GM23248 (cell line): ENCODE measurements at regions not wholly inside any gene's neighbourhood (a gene's known extent, or its start where the extent isn't known, plus 50 kb on each side); places are given as distances from the start of the nearest gene placed in this dataset.

Experiments used
- DNase-seq: peaks from one replicate; pipeline ENCODE4 v3.0.0-alpha.2; 2015
- H2AFZ ChIP-seq: fragments of 200-600 bp; sonication (generic); 2 replicates; pipeline ENCODE4 v1.6.1; 2016; ENCODE audit warnings: antibody characterized with exemption
- H3F3A ChIP-seq: fragments of 200-600 bp; sonication (generic); 2 replicates; pipeline ENCODE4 v1.6.1; 2016; ENCODE audit warnings: mild to moderate bottlenecking, antibody characterized with exemption, mixed run types; ENCODE audit not compliant: insufficient read depth
- H3K27ac ChIP-seq: fragments of 200-600 bp; sonication (generic); 2 replicates; pipeline ENCODE4 v1.5.1; 2016; ENCODE audit warnings: mild to moderate bottlenecking
- H3K27me3 ChIP-seq: fragments of 200-600 bp; sonication (generic); replicated peaks from 2 replicates; pipeline ENCODE4 v1.6.1; 2016; ENCODE audit warnings: mild to moderate bottlenecking; ENCODE audit not compliant: insufficient read depth
- H3K36me3 ChIP-seq: fragments of 200-600 bp; sonication (generic); 2 replicates; pipeline ENCODE4 v1.6.1; 2016; ENCODE audit warnings: low read depth, mild to moderate bottlenecking
- H3K4me1 ChIP-seq: fragments of 200-600 bp; sonication (generic); 2 replicates; pipeline ENCODE4 v1.6.1; 2016; ENCODE audit warnings: mild to moderate bottlenecking; ENCODE audit not compliant: insufficient read depth
- H3K4me2 ChIP-seq: fragments of 200-600 bp; sonication (generic); one replicate; pipeline ENCODE4 v1.6.1; 2016; ENCODE audit warnings: mild to moderate bottlenecking; ENCODE audit not compliant: unreplicated experiment
- H3K4me3 ChIP-seq: fragments of 200-600 bp; sonication (generic); 2 replicates; pipeline ENCODE4 v1.5.1; 2016; ENCODE audit warnings: mild to moderate bottlenecking
- H3K79me2 ChIP-seq: fragments of 200-600 bp; sonication (generic); 2 replicates; pipeline ENCODE4 v1.6.1; 2016; ENCODE audit warnings: mild to moderate bottlenecking; ENCODE audit not compliant: insufficient read depth
- H3K9ac ChIP-seq: fragments of 200-600 bp; sonication (generic); 2 replicates; pipeline ENCODE4 v1.6.1; 2016; ENCODE audit warnings: mild to moderate bottlenecking
- H3K9me2 ChIP-seq: fragments of 200-600 bp; sonication (generic); 2 replicates; pipeline ENCODE4 v1.6.1; 2016; ENCODE audit warnings: mixed run types, mild to moderate bottlenecking, moderate library complexity; ENCODE audit not compliant: insufficient read depth
- H3K9me3 ChIP-seq: fragments of 200-600 bp; sonication (generic); one replicate; pipeline ENCODE4 v1.6.1; 2017; ENCODE audit warnings: low read depth
- H4K20me1 ChIP-seq: fragments of 200-600 bp; sonication (generic); 2 replicates; pipeline ENCODE4 v1.6.0; 2016; ENCODE audit not compliant: insufficient read depth
- EZH2 ChIP-seq: fragments of 200-600 bp; sonication (generic); IDR thresholded peaks from 2 replicates; pipeline ENCODE4 v1.6.1; 2018; ENCODE audit warnings: antibody characterized with exemption, mild to moderate bottlenecking; ENCODE audit not compliant: insufficient read depth, poor library complexity, severe bottlenecking
- EZH2phosphoT487 ChIP-seq: fragments of 200-600 bp; sonication (generic); IDR thresholded peaks from 2 replicates; pipeline ENCODE4 v1.6.1; 2018; ENCODE audit warnings: antibody characterized with exemption, moderate library complexity, mild to moderate bottlenecking, low read depth; ENCODE audit not compliant: insufficient read depth
- WGBS, 2 experiments: methylation state at CpG; one replicate each; pipeline ENCODE4 v1.1.6; 2015 to 2017; ENCODE audit warnings: low lambda C conversion rate in 2 of 2, low coverage in 1 of 2; ENCODE audit errors: missing lambda C conversion rate in 2 of 2; 5-methylcytosine and 5-hydroxymethylcytosine counted together
- in situ Hi-C: fragments of 300-500 bp; cut with MboI; formaldehyde crosslinking; loops from 2 replicates; pipeline ENCODE4 v1.15.0; 2020

- Histone ChIP-seq H4K20me1 (no peaks in the 10 kb centered on the region), H3K27me3 (peaks cover 31% of the 10 kb centered on the region), H3K9me2 (no peaks in the 10 kb centered on the region), H3K79me2 (no peaks in the 10 kb centered on the region), H3K4me2 (no peak overlapping the region), H3K4me1 (no peaks in the 10 kb centered on the region), H3K9me3 (no peaks in the 10 kb centered on the region), H3K9ac (no peak overlapping the region), H3F3A (peaks cover 3% of the 10 kb centered on the region; the same call in 1 of the 2 replicates), H2AFZ (no peak overlapping the region), H3K36me3 (no peaks in the 10 kb centered on the region), H3K27ac (no peak overlapping the region), H3K4me3 (no peak overlapping the region)
- in situ Hi-C loops, result no loop called here
- WGBS, 2 experiments, result 95 to 97% methylated on average over 1 of the region's 1 CpG
- TF ChIP-seq EZH2phosphoT487 (no peak), EZH2 (no peak)
- no peak for DNase-seq
Measured at GRCh38 chr18:24843123-24843522, 382.7 kb downstream of the HRH4 start.

- Histone ChIP-seq H3K27ac (no peak overlapping the region), H4K20me1 (no peaks in the 10 kb centered on the region), H3K9me2 (no peaks in the 10 kb centered on the region), H3K4me2 (no peak overlapping the region), H3K9ac (no peak overlapping the region), H3K4me1 (no peaks in the 10 kb centered on the region), H2AFZ (no peak overlapping the region), H3K9me3 (no peaks in the 10 kb centered on the region), H3F3A (no peaks in the 10 kb centered on the region), H3K4me3 (no peak overlapping the region), H3K79me2 (no peaks in the 10 kb centered on the region), H3K36me3 (no peaks in the 10 kb centered on the region), H3K27me3 (peaks cover 53% of the 10 kb centered on the region)
- in situ Hi-C loops, result no loop called here
- TF ChIP-seq EZH2phosphoT487, result no peak
- no peak for TF ChIP-seq EZH2
- WGBS, 2 experiments, result 34 to 46% methylated on average over 2 of the region's 2 CpGs
- no peak for DNase-seq
Measured at GRCh38 chr18:24846138-24846537, 385.7 kb downstream of the HRH4 start.

GRCh38 chr18:24850532-24850931 is 390.1 kb downstream of the HRH4 start:
- Histone ChIP-seq H3K4me1 (no peaks in the 10 kb centered on the region), H3K9me3 (no peaks in the 10 kb centered on the region), H3K9ac (no peak overlapping the region), H3K4me2 (no peak overlapping the region), H3K9me2 (no peaks in the 10 kb centered on the region), H3K27ac (no peak overlapping the region), H4K20me1 (no peaks in the 10 kb centered on the region), H2AFZ (no peak overlapping the region), H3F3A (no peaks in the 10 kb centered on the region), H3K27me3 (peaks cover 47% of the 10 kb centered on the region), H3K4me3 (no peak overlapping the region), H3K79me2 (no peaks in the 10 kb centered on the region), H3K36me3 (no peaks in the 10 kb centered on the region)
- DNase-seq, result no peak
- no peak for TF ChIP-seq EZH2phosphoT487
- TF ChIP-seq EZH2, result no peak
- WGBS, 2 experiments, result 62 to 67% methylated on average over 7 of the region's 7 CpGs
- in situ Hi-C loops, result no loop called here

- Histone ChIP-seq H3K79me2 (no peaks in the 10 kb centered on the region), H3K9me3 (no peaks in the 10 kb centered on the region), H3K4me1 (no peaks in the 10 kb centered on the region), H4K20me1 (no peaks in the 10 kb centered on the region), H3K9me2 (no peaks in the 10 kb centered on the region), H3F3A (no peaks in the 10 kb centered on the region), H3K27me3 (peaks cover 45% of the 10 kb centered on the region), H3K4me2 (no peak overlapping the region), H3K27ac (no peak overlapping the region), H3K9ac (no peak overlapping the region), H3K4me3 (no peak overlapping the region), H3K36me3 (no peaks in the 10 kb centered on the region), H2AFZ (no peak overlapping the region)
- in situ Hi-C loops, result no loop called here
- DNase-seq, result no peak
- WGBS, 2 experiments, result 54 to 68% methylated on average over 4 of the region's 4 CpGs
- TF ChIP-seq EZH2 (no peak), EZH2phosphoT487 (no peak)
Measured at GRCh38 chr18:24853076-24853475, 392.6 kb downstream of the HRH4 start.

- H3K4me2 ChIP-seq, result no peak overlapping the region
- no peaks in the 10 kb centered on the region for H3K9me3 ChIP-seq
Measured at GRCh38 chr18:24860978-24861680, 400.7 kb downstream of the HRH4 start.

More at GRCh38 chr18:24860978-24861680, 400.7 kb downstream of the HRH4 start:
- in situ Hi-C loops, result no loop called here
- H3K36me3 ChIP-seq, result no peaks in the 10 kb centered on the region
- no peak overlapping the region for H3K9ac ChIP-seq
- 69 to 70% methylated on average over 10 of the region's 10 CpGs for WGBS, 2 experiments
- no peak for TF ChIP-seq EZH2phosphoT487
- no peak for TF ChIP-seq EZH2
- H3K4me1 ChIP-seq, result no peaks in the 10 kb centered on the region
- peaks cover 28% of the 10 kb centered on the region for H3K27me3 ChIP-seq
- no peak overlapping the region for H3K4me3 ChIP-seq
- H2AFZ ChIP-seq, result no peak overlapping the region
- H3K9me2 ChIP-seq, result no peaks in the 10 kb centered on the region
- DNase-seq, result no peak
- no peaks in the 10 kb centered on the region for H4K20me1 ChIP-seq
- H3K79me2 ChIP-seq, result no peaks in the 10 kb centered on the region
- no peaks in the 10 kb centered on the region for H3F3A ChIP-seq
- no peak overlapping the region for H3K27ac ChIP-seq
